ENCODE measurements at regions not wholly inside any gene's neighbourhood (a gene's known extent, or its start where the extent isn't known, plus 50 kb on each side); places are given as distances from the start of the nearest gene placed in this dataset.

DNA sequence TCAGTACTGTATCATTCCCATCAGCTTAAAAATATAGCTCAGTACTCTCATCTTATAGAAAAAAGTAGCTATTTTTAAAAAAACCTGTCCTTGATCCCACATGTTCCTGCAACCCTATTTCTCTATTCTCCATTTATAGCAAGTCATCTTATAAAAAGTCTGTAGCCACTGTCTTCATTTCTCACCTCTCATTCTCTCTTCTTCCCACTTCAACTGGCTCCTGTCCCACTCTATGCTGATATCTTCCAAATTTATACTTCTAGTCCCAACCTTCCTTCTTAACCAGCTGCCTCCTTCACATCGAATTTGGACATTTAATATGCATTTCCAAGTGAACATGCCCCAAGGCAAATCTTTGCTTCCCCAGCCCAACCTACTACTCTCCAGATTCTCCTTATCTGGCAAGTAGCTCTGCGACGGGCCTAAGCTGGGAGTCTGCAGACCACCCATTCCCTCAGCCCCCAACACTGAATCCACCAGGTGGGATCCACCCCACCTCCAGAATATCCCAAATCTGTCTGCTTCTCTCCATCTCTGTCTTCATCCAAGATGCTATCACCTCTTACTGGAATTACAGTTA lies 52.0 kb upstream of the TANC2 start:
- H3K27ac ChIP-seq = no peak overlapping the region
- no peaks in the 10 kb centered on the region for H3K4me1 ChIP-seq
- H3K79me2 ChIP-seq = no peaks in the 10 kb centered on the region
- H3K27me3 ChIP-seq (ENCODE audit: control insufficient read depth, insufficient read depth, low read length) = no peaks in the 10 kb centered on the region
- H3K9ac ChIP-seq = no peak overlapping the region
- no peaks in the 10 kb centered on the region for H3K9me3 ChIP-seq (ENCODE audit: control insufficient read depth, low read length)
- H3K4me2 ChIP-seq (ENCODE audit: low read length) = no peak overlapping the region
- TF ChIP-seq, protein P1, sequence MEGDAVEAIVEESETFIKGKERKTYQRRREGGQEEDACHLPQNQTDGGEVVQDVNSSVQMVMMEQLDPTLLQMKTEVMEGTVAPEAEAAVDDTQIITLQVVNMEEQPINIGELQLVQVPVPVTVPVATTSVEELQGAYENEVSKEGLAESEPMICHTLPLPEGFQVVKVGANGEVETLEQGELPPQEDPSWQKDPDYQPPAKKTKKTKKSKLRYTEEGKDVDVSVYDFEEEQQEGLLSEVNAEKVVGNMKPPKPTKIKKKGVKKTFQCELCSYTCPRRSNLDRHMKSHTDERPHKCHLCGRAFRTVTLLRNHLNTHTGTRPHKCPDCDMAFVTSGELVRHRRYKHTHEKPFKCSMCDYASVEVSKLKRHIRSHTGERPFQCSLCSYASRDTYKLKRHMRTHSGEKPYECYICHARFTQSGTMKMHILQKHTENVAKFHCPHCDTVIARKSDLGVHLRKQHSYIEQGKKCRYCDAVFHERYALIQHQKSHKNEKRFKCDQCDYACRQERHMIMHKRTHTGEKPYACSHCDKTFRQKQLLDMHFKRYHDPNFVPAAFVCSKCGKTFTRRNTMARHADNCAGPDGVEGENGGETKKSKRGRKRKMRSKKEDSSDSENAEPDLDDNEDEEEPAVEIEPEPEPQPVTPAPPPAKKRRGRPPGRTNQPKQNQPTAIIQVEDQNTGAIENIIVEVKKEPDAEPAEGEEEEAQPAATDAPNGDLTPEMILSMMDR (IDR thresholded peaks at IDR 0.05) = no peak
- H3K4me3 ChIP-seq (ENCODE audit: low read depth, low read length) = no peak overlapping the region
- no peaks in the 10 kb centered on the region for H3K36me3 ChIP-seq (ENCODE audit: control insufficient read depth, insufficient read depth, low read length)
- no peak overlapping the region for H2AFZ ChIP-seq

DNA sequence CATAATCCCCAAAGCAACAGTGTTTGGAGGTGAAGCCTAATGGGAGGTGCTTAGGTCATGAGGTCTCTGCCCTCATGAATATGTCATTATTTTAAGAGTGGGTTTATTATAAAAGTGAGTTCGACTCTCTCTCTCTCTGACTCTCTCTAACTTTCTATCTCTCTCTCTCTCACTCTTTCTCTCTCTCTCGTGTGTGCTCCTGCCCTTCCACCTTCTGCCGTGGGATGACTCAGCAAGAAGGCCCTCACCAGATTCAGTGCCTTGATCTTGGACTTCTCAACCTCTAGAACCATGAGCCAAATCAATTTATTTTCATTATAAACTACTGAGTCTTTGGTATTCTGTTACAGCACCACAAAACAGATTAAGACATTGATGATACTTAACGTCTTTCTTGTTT lies 53.7 kb upstream of the TANC2 start:
- H3K36me3 ChIP-seq (ENCODE audit: control insufficient read depth, insufficient read depth, low read length) = no peaks in the 10 kb centered on the region
- TF ChIP-seq, protein P1 (IDR thresholded peaks at IDR 0.05) = no peak
- H3K27me3 ChIP-seq (ENCODE audit: control insufficient read depth, insufficient read depth, low read length) = no peaks in the 10 kb centered on the region
- no peak overlapping the region for H3K4me2 ChIP-seq (ENCODE audit: low read length)
- no peaks in the 10 kb centered on the region for H3K9me3 ChIP-seq (ENCODE audit: control insufficient read depth, low read length)
- no peak overlapping the region for H2AFZ ChIP-seq
- no peak overlapping the region for H3K9ac ChIP-seq
- H3K4me3 ChIP-seq (ENCODE audit: low read depth, low read length) = no peak overlapping the region
- H3K27ac ChIP-seq = no peak overlapping the region
- H3K79me2 ChIP-seq = no peaks in the 10 kb centered on the region
- peaks cover 3% of the 10 kb centered on the region for H3K4me1 ChIP-seq

DNA sequence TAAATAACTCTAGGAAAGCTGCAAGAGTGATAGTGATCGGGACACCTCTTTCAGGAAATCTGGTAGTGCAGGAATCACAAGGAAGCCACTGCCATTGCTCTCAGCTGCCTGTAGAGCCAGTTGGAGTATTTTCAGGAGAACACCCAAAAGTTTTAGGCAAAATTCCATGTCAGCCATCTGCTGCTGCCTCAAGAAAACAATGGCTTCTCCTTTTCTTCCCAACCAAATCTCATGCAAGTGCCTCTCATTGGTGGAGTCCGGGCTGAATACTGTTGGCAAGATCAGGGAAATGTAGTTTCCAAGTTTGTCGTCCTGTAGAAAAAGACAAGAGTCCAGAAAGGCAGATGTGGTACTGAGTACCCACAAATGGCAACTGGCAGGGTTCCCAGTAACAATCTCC lies 54.9 kb upstream of the TANC2 start:
- H3K4me2 ChIP-seq (ENCODE audit: low read length) = no peak overlapping the region
- H3K36me3 ChIP-seq (ENCODE audit: control insufficient read depth, insufficient read depth, low read length) = no peaks in the 10 kb centered on the region
- H3K79me2 ChIP-seq = no peaks in the 10 kb centered on the region
- H3K27ac ChIP-seq = no peak overlapping the region
- H3K27me3 ChIP-seq (ENCODE audit: control insufficient read depth, insufficient read depth, low read length) = no peaks in the 10 kb centered on the region
- H3K9me3 ChIP-seq (ENCODE audit: control insufficient read depth, low read length) = no peaks in the 10 kb centered on the region
- no peak overlapping the region for H3K4me3 ChIP-seq (ENCODE audit: low read depth, low read length)
- H2AFZ ChIP-seq = no peak overlapping the region
- H3K4me1 ChIP-seq = peaks cover 3% of the 10 kb centered on the region
- no peak overlapping the region for H3K9ac ChIP-seq
- TF ChIP-seq, protein P1 (IDR thresholded peaks at IDR 0.05) = no peak

DNA sequence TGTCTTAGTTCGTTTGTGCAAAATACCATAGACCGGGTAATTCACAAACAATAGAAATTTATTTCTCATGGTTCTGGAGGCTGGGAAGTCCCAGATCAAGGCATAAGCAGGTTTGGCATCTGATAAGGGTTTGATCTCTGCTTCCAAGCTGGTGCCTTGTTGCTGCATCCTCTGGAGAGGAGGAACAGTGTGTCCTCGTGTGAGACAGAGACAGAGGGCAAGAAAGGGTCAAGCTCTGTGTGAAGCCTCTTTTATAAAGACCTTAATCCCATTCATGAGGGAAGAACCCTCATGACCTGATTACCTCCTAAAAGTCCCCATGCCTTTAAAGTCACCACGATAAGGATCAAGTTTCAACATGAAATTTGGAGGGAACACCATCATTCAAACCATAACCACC lies 55.8 kb upstream of the TANC2 start:
- H3K36me3 ChIP-seq (ENCODE audit: control insufficient read depth, insufficient read depth, low read length) = no peaks in the 10 kb centered on the region
- no peak overlapping the region for H2AFZ ChIP-seq
- no peak overlapping the region for H3K27ac ChIP-seq
- H3K9me3 ChIP-seq (ENCODE audit: control insufficient read depth, low read length) = no peaks in the 10 kb centered on the region
- H3K9ac ChIP-seq = no peak overlapping the region
- H3K79me2 ChIP-seq = no peaks in the 10 kb centered on the region
- H3K4me1 ChIP-seq = peaks cover 3% of the 10 kb centered on the region
- TF ChIP-seq, protein P1 (IDR thresholded peaks at IDR 0.05) = no peak
- no peak overlapping the region for H3K4me3 ChIP-seq (ENCODE audit: low read depth, low read length)
- no peak overlapping the region for H3K4me2 ChIP-seq (ENCODE audit: low read length)
- H3K27me3 ChIP-seq (ENCODE audit: control insufficient read depth, insufficient read depth, low read length) = no peaks in the 10 kb centered on the region

DNA sequence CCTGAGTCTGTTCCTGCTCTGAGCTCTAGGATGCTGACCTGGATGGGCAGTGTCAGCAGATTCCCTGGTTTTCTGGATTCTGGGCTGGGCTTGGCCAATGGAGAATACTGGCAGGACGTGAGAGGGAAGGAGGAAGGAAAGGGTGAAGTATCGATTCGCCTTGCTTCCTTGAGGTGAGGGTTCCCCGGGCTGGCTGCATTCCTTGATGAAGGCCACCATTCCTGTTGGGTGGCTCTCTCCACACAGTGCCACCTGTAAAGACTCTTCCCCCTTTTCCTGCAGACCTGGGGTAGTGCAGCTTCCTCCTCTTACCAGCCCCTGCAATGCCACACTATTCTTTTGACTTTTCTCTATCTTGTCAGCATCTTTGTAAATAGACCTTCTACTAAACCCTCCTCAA lies 58.1 kb upstream of the TANC2 start:
- Histone ChIP-seq H3K9me3 (ENCODE audit: control insufficient read depth, low read length) (no peaks in the 10 kb centered on the region), H3K4me1 (peaks cover 3% of the 10 kb centered on the region), H2AFZ (peak overlapping the region; percentile 30), H3K4me3 (ENCODE audit: low read depth, low read length) (no peak overlapping the region), H3K36me3 (ENCODE audit: control insufficient read depth, insufficient read depth, low read length) (no peaks in the 10 kb centered on the region), H3K79me2 (no peaks in the 10 kb centered on the region), H3K4me2 (ENCODE audit: low read length) (no peak overlapping the region), H3K9ac (no peak overlapping the region), H3K27me3 (ENCODE audit: control insufficient read depth, insufficient read depth, low read length) (no peaks in the 10 kb centered on the region), H3K27ac (no peak overlapping the region)
- TF ChIP-seq, protein P1 (IDR thresholded peaks at IDR 0.05) = no peak
